ENCODE measurements at regions not wholly inside any gene's neighbourhood (a gene's known extent, or its start where the extent isn't known, plus 50 kb on each side); places are given as distances from the start of the nearest gene placed in this dataset.

DNA sequence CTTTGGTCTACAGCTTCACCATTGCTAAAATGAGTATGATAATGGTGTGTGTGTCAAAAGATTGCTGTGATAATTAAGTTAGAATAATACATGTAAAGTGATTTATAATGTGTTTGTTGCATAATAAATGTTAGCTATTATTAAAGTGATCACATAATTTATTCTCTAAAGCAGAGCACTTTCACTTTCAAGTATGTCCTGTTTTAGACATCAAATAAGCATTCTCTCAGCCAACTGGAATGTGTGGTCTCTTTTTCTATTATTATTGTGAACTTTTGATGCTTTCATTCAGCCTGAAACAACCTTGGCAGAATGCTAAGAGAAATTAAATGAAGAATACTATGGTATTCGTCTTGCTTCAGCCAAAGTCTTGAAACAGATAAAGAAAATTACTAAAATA is 102.8 kb upstream of the COL11A1 start:
- H3K79me2 ChIP-seq (ENCODE audit: low read depth), result no peaks in the 10 kb centered on the region
- no peak overlapping the region for H3K4me2 ChIP-seq
- Mint-ChIP-seq H3K4me3 (no peak overlapping the region), H3K4me1 (no peaks in the 10 kb centered on the region), H3K27me3 (ENCODE audit: insufficient read depth, low read depth) (no peaks in the 10 kb centered on the region), H3K9me3 (no peaks in the 10 kb centered on the region), H3K36me3 (no peaks in the 10 kb centered on the region), H3K27ac (no peak overlapping the region)
- no peaks in the 10 kb centered on the region for H4K20me1 ChIP-seq (ENCODE audit: low read depth)
- no peaks in the 10 kb centered on the region for H3K27me3 ChIP-seq
- H3K9me3 ChIP-seq (ENCODE audit: low read depth), result no peaks in the 10 kb centered on the region
- DNase-seq (ENCODE audit: low spot score), result no peak
- H3K4me1 ChIP-seq, result no peaks in the 10 kb centered on the region
- H2AFZ ChIP-seq (replicated peaks), result no peak overlapping the region
- H3K27ac ChIP-seq, result no peak overlapping the region
- H3K4me3 ChIP-seq, result no peak overlapping the region
- no peaks in the 10 kb centered on the region for H3F3A ChIP-seq (ENCODE audit: low read depth)
- H3K9ac ChIP-seq, result no peak overlapping the region
- TF ChIP-seq, protein P1, sequence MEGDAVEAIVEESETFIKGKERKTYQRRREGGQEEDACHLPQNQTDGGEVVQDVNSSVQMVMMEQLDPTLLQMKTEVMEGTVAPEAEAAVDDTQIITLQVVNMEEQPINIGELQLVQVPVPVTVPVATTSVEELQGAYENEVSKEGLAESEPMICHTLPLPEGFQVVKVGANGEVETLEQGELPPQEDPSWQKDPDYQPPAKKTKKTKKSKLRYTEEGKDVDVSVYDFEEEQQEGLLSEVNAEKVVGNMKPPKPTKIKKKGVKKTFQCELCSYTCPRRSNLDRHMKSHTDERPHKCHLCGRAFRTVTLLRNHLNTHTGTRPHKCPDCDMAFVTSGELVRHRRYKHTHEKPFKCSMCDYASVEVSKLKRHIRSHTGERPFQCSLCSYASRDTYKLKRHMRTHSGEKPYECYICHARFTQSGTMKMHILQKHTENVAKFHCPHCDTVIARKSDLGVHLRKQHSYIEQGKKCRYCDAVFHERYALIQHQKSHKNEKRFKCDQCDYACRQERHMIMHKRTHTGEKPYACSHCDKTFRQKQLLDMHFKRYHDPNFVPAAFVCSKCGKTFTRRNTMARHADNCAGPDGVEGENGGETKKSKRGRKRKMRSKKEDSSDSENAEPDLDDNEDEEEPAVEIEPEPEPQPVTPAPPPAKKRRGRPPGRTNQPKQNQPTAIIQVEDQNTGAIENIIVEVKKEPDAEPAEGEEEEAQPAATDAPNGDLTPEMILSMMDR (IDR thresholded peaks at IDR 0.05), result no peak
- TF ChIP-seq EZH2 (IDR thresholded peaks at IDR 0.05) (no peak), EZH2phosphoT487 (IDR thresholded peaks at IDR 0.05) (no peak)
- no peaks in the 10 kb centered on the region for H3K36me3 ChIP-seq

DNA sequence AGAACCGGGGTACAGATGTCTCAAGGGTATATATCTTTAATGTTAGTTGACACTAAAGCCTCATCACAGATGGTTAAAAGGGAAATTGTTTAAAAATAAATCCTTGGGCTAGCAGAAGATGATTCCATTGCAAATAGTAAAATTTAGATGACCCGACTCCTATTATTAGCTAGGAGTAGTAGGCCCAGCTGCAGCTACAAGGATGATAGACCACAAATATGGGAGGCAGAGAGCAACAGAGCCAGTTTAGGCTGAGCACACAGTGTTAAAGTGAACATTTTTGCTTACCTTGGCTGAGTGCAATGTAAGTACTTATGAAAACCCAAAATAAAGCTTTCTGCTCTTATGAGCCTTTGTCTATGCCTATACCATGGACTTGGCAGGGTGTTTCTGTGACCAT is 100.5 kb upstream of the COL11A1 start:
- H2AFZ ChIP-seq (replicated peaks), result peak overlapping the region; percentile 55
- no peaks in the 10 kb centered on the region for H3K36me3 ChIP-seq
- Mint-ChIP-seq H3K4me1 (no peaks in the 10 kb centered on the region), H3K36me3 (no peaks in the 10 kb centered on the region), H3K9me3 (no peaks in the 10 kb centered on the region), H3K27ac (no peak overlapping the region), H3K4me3 (no peak overlapping the region), H3K27me3 (ENCODE audit: insufficient read depth, low read depth) (no peaks in the 10 kb centered on the region)
- TF ChIP-seq EZH2phosphoT487 (IDR thresholded peaks at IDR 0.05), result no peak
- TF ChIP-seq, protein P1 (IDR thresholded peaks at IDR 0.05), result no peak
- H4K20me1 ChIP-seq (ENCODE audit: low read depth), result no peaks in the 10 kb centered on the region
- H3K4me1 ChIP-seq, result no peaks in the 10 kb centered on the region
- H3K9me3 ChIP-seq (ENCODE audit: low read depth), result no peaks in the 10 kb centered on the region
- no peaks in the 10 kb centered on the region for H3K27me3 ChIP-seq
- no peaks in the 10 kb centered on the region for H3K79me2 ChIP-seq (ENCODE audit: low read depth)
- H3K27ac ChIP-seq, result no peak overlapping the region
- H3K9ac ChIP-seq, result no peak overlapping the region
- no peak for DNase-seq (ENCODE audit: low spot score)
- H3F3A ChIP-seq (ENCODE audit: low read depth), result no peaks in the 10 kb centered on the region
- no peak overlapping the region for H3K4me2 ChIP-seq
- H3K4me3 ChIP-seq, result no peak overlapping the region

DNA sequence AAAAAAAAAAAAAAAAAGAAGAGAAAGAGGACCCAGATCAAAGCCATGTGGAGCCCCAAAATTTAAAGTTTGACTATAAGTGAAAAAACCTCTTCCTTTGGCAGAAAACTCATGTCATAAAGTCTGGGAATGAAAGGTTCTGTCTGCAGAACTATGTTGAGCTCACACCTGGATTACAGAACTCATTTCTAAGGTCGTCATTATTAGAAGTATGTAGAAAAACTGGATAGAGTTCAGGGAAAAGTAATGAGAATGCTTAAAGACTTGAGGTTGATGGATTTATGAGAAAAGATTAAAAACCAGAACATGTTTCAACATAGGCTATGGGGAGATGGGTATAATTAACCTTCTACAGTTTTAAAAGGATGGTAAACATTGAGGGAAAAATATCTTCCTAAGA is 90.7 kb upstream of the COL11A1 start:
- DNase-seq (ENCODE audit: low spot score), result no peak
- Histone ChIP-seq H3K9ac (no peak overlapping the region), H4K20me1 (ENCODE audit: low read depth) (no peaks in the 10 kb centered on the region), H3K27ac (no peak overlapping the region), H3K9me3 (ENCODE audit: low read depth) (no peaks in the 10 kb centered on the region), H3K27me3 (no peaks in the 10 kb centered on the region), H3F3A (ENCODE audit: low read depth) (no peaks in the 10 kb centered on the region), H3K36me3 (no peaks in the 10 kb centered on the region), H3K4me3 (no peak overlapping the region), H3K4me2 (no peak overlapping the region), H3K79me2 (ENCODE audit: low read depth) (no peaks in the 10 kb centered on the region), H2AFZ (replicated peaks) (no peak overlapping the region), H3K4me1 (no peaks in the 10 kb centered on the region)
- Mint-ChIP-seq H3K27me3 (ENCODE audit: insufficient read depth, low read depth) (no peaks in the 10 kb centered on the region), H3K27ac (no peak overlapping the region), H3K4me3 (no peak overlapping the region), H3K9me3 (no peaks in the 10 kb centered on the region), H3K4me1 (peaks cover 4% of the 10 kb centered on the region), H3K36me3 (no peaks in the 10 kb centered on the region)
- TF ChIP-seq EZH2phosphoT487 (IDR thresholded peaks at IDR 0.05) (no peak), EZH2 (IDR thresholded peaks at IDR 0.05) (no peak)
- TF ChIP-seq, protein P1 (IDR thresholded peaks at IDR 0.05), result no peak

DNA sequence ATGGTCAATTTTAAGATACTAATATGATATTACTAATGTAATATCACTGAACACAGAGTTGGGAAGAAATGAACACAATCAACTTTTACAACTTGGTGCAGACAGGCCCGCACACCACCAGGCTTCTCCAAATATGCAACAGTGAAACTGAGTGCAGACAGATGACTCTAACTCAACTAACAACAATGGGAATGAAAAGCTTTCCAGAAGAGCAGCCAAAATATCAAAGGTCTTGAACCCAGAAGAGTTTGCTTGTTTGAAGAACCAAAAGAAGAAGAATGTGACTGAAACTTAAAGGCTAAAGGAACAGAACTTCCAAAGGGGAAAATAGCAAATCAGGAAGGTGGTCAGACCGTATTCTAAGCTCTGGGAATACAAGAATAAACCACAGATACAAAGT is 89.8 kb upstream of the COL11A1 start:
- no peak overlapping the region for H3K4me3 Mint-ChIP-seq
- Histone ChIP-seq H3K27ac (no peak overlapping the region), H3K36me3 (no peaks in the 10 kb centered on the region), H3K4me1 (no peaks in the 10 kb centered on the region), H3K4me2 (no peak overlapping the region), H3K4me3 (no peak overlapping the region), H3F3A (ENCODE audit: low read depth) (no peaks in the 10 kb centered on the region), H3K9ac (no peak overlapping the region), H3K27me3 (no peaks in the 10 kb centered on the region), H3K79me2 (ENCODE audit: low read depth) (no peaks in the 10 kb centered on the region), H2AFZ (replicated peaks) (peak overlapping the region; percentile 0), H3K9me3 (ENCODE audit: low read depth) (no peaks in the 10 kb centered on the region), H4K20me1 (ENCODE audit: low read depth) (no peaks in the 10 kb centered on the region)
- H3K4me1 Mint-ChIP-seq, result peaks cover 4% of the 10 kb centered on the region
- DNase-seq (ENCODE audit: low spot score), result no peak
- no peak overlapping the region for H3K27ac Mint-ChIP-seq
- H3K27me3 Mint-ChIP-seq (ENCODE audit: insufficient read depth, low read depth), result no peaks in the 10 kb centered on the region
- no peaks in the 10 kb centered on the region for H3K36me3 Mint-ChIP-seq
- H3K9me3 Mint-ChIP-seq, result no peaks in the 10 kb centered on the region
- TF ChIP-seq EZH2 (IDR thresholded peaks at IDR 0.05), result no peak
- TF ChIP-seq, protein P1 (IDR thresholded peaks at IDR 0.05), result no peak
- no peak for TF ChIP-seq EZH2phosphoT487 (IDR thresholded peaks at IDR 0.05)

All from neural progenitor cell (in vitro differentiated cells).